DND-41 (cell line): ENCODE measurements at regions not wholly inside any gene's neighbourhood (a gene's known extent, or its start where the extent isn't known, plus 50 kb on each side); places are given as distances from the start of the nearest gene placed in this dataset.

Source experiments
- CTCF ChIP-seq: IDR thresholded peaks from 2 replicates; pipeline ENCODE4 v1.5.1; 2012; ENCODE audit warnings: borderline replicate concordance, low read length, moderate library complexity, mild to moderate bottlenecking; ENCODE audit not compliant: poor library complexity, severe bottlenecking; ENCODE audit errors: extremely low read depth
- EZH2 ChIP-seq: IDR thresholded peaks from 3 replicates; pipeline ENCODE4 v1.6.1; 2012; ENCODE audit warnings: borderline replicate concordance, low read depth, mild to moderate bottlenecking, moderate library complexity, low read length, inconsistent platforms; ENCODE audit not compliant: severe bottlenecking

GRCh38 chr7:20032741-20033140 is 184.4 kb downstream of the MACC1 start:
- no peak for TF ChIP-seq CTCF
- no peak for TF ChIP-seq EZH2
